Body of pancreas (tissue), 4 donors: ENCODE measurements at regions not wholly inside any gene's neighbourhood (a gene's known extent, or its start where the extent isn't known, plus 50 kb on each side); places are given as distances from the start of the nearest gene placed in this dataset.

Experiments
- ATAC-seq: fragments of 150-250 bp; one replicate; pipeline ENCODE4 v1.9.1; 2016
- DNase-seq, 4 donors: peaks; one replicate each; pipeline ENCODE4 v3.0.0-alpha.2; 2019
- H3K27ac ChIP-seq, 4 donors: fragments of 200-600 bp; sonication (generic); 1 replicate in 3 of 4; 2 replicates in 1 of 4; pipeline versions ENCODE4 v1.5.1 to v1.6.1; 2016 to 2019; ENCODE audit warnings: mild to moderate bottlenecking in 1 of 4, mixed read lengths in 1 of 4, moderate library complexity in 1 of 4
- H3K27me3 ChIP-seq, 2 donors: fragments of 200-600 bp; sonication (generic); one replicate each; pipeline ENCODE4 v1.6.0; 2016; ENCODE audit warnings: mild to moderate bottlenecking in 1 of 2
- H3K36me3 ChIP-seq, 2 donors: fragments of 200-600 bp; sonication (generic); replicated peaks in 1 of 2; 2 replicates each; pipeline ENCODE4 v1.5.1; 2016; ENCODE audit warnings: low read depth in 2 of 2; ENCODE audit not compliant: insufficient read depth in 1 of 2
- H3K4me1 ChIP-seq: fragments of 200-600 bp; sonication (generic); one replicate; pipeline ENCODE4 v1.6.0; 2016
- H3K4me3 ChIP-seq, 2 donors: fragments of 200-600 bp; sonication (generic); 1 replicate in 1 of 2; 2 replicates in 1 of 2; pipeline ENCODE4 v1.5.1; 2016 to 2019
- H3K9me3 ChIP-seq, 3 donors: fragments of 200-600 bp; sonication (generic); 1 replicate in 2 of 3; 2 replicates in 1 of 3; pipeline ENCODE4 v1.5.1; 2016
- POLR2A ChIP-seq, 3 donors: fragments of 450-650 bp; IDR thresholded peaks; one replicate each; pipeline ENCODE4 v1.6.1; 2016; ENCODE audit warnings: antibody characterized with exemption in 3 of 3, mild to moderate bottlenecking in 2 of 3
- WGBS, 2 donors: methylation state at CpG; one replicate each; pipeline ENCODE4 v1.1.5; 2017; 5-methylcytosine and 5-hydroxymethylcytosine counted together
- intact Hi-C: fragments of 100-400 bp; cut with DNase I; formaldehyde crosslinking; loops from one replicate; pipeline ENCODE4 v1.15.1; 2023
- TF ChIP-seq, protein P1 (sequence below), 7 experiments: fragments of 450-650 bp in 4 of 7; fragments of 200-600 bp in 3 of 7; sonication (generic) in 3 of 7; IDR thresholded peaks; one replicate each; pipeline ENCODE4 v1.5.1; 2016 to 2019; ENCODE audit warnings: antibody characterized with exemption in 7 of 7

- DNase-seq, result no peak
- no peak overlapping the region for H3K27ac ChIP-seq
- H3K27me3 ChIP-seq, result no peaks in the 10 kb centered on the region
- WGBS, 2 donors, result 43 to 54% methylated on average over 2 of the region's 2 CpGs
- intact Hi-C loops, result no loop called here
- H3K9me3 ChIP-seq, result no peaks in the 10 kb centered on the region
- no peaks in the 10 kb centered on the region for H3K4me1 ChIP-seq
- TF ChIP-seq POLR2A (IDR thresholded peaks at IDR 0.05), result no peak
- TF ChIP-seq, protein P1, sequence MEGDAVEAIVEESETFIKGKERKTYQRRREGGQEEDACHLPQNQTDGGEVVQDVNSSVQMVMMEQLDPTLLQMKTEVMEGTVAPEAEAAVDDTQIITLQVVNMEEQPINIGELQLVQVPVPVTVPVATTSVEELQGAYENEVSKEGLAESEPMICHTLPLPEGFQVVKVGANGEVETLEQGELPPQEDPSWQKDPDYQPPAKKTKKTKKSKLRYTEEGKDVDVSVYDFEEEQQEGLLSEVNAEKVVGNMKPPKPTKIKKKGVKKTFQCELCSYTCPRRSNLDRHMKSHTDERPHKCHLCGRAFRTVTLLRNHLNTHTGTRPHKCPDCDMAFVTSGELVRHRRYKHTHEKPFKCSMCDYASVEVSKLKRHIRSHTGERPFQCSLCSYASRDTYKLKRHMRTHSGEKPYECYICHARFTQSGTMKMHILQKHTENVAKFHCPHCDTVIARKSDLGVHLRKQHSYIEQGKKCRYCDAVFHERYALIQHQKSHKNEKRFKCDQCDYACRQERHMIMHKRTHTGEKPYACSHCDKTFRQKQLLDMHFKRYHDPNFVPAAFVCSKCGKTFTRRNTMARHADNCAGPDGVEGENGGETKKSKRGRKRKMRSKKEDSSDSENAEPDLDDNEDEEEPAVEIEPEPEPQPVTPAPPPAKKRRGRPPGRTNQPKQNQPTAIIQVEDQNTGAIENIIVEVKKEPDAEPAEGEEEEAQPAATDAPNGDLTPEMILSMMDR (IDR thresholded peaks at IDR 0.05), result no peak
- H3K36me3 ChIP-seq, result no peaks in the 10 kb centered on the region
- no peak for ATAC-seq
- H3K4me3 ChIP-seq, result no peak overlapping the region
These were observed 378.3 kb downstream of the PBX1 start for GRCh38 chr1:164937291-164937690.

DNA sequence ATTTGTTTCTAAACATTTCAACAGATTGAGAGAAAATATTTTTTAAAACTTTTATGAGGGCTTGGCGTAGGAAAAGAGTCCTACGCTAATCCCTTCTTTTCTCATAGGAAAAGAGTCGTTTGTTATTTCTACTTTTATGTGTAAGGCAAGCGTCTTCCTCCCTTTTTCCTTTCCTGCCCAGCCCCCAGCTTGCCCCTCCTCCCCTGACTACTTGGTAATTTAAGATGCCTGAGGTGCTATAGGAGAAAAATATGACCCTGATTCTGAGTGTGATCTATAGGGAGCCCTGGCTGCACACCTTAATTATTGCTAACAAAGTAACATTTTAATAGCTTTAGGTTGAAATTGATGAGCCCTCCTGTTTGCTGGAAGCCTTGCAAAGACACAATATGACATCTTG is 373.6 kb downstream of the PBX1 start:
- no peaks in the 10 kb centered on the region for H3K36me3 ChIP-seq
- DNase-seq (no peak), ATAC-seq (no peak)
- H3K4me3 ChIP-seq, result no peak overlapping the region
- H3K27ac ChIP-seq, result no peak overlapping the region
- no peaks in the 10 kb centered on the region for H3K27me3 ChIP-seq
- 50 to 63% methylated on average over 4 of the region's 4 CpGs for WGBS, 2 donors
- no peak for TF ChIP-seq POLR2A (IDR thresholded peaks at IDR 0.05)
- TF ChIP-seq, protein P1 (IDR thresholded peaks at IDR 0.05), result no peak
- intact Hi-C loops, result no loop called here
- no peaks in the 10 kb centered on the region for H3K9me3 ChIP-seq
- H3K4me1 ChIP-seq, result no peaks in the 10 kb centered on the region

GRCh38 chr1:164930833-164931232 is 371.8 kb downstream of the PBX1 start:
- ATAC-seq, result no peak
- H3K9me3 ChIP-seq, result no peaks in the 10 kb centered on the region
- 54 to 55% methylated on average over 1 of the region's 1 CpG for WGBS, 2 donors
- H3K27me3 ChIP-seq, result no peaks in the 10 kb centered on the region
- TF ChIP-seq POLR2A (IDR thresholded peaks at IDR 0.05), result no peak
- TF ChIP-seq, protein P1 (IDR thresholded peaks at IDR 0.05), result no peak
- intact Hi-C loops, result no loop called here
- no peaks in the 10 kb centered on the region for H3K4me1 ChIP-seq
- no peak overlapping the region for H3K4me3 ChIP-seq
- H3K36me3 ChIP-seq, result no peaks in the 10 kb centered on the region
- H3K27ac ChIP-seq, result no peak overlapping the region
- no peak for DNase-seq

DNA sequence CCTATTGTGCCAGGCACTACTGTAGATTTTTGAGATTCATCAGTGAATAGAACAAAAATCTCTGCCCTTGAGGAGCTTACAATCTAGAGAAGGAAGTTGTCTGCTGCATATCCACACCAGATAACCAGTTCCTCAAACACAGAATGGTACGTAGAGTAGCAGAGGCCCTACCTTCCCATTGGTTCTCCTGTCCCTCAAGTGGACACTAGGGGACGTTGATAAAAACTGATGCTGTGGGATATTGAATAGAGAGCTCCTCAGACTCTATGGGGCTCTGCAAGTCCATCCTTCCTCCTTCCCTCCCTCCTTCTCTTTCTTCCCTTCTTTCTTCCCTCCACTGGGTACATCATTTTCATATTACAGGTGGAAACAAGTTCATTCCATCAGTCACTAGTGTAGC is 371.3 kb downstream of the PBX1 start:
- H3K4me1 ChIP-seq, result no peaks in the 10 kb centered on the region
- no peaks in the 10 kb centered on the region for H3K9me3 ChIP-seq
- no peak for TF ChIP-seq POLR2A (IDR thresholded peaks at IDR 0.05)
- TF ChIP-seq, protein P1 (IDR thresholded peaks at IDR 0.05), result no peak
- intact Hi-C loops, result no loop called here
- H3K4me3 ChIP-seq, result no peak overlapping the region
- DNase-seq (no peak), ATAC-seq (no peak)
- no peaks in the 10 kb centered on the region for H3K27me3 ChIP-seq
- 47 to 84% methylated on average over 2 of the region's 2 CpGs for WGBS, 2 donors
- H3K36me3 ChIP-seq, result no peaks in the 10 kb centered on the region
- H3K27ac ChIP-seq, result no peak overlapping the region

GRCh38 chr1:164928232-164928812 is 369.3 kb downstream of the PBX1 start:
- no peak for DNase-seq
- peak; percentile 35 for ATAC-seq
- Histone ChIP-seq H3K4me1 (no peaks in the 10 kb centered on the region), H3K27ac (peak overlapping the region in 1 of 4 donors; percentile 4), H3K36me3 (no peaks in the 10 kb centered on the region), H3K9me3 (no peaks in the 10 kb centered on the region), H3K27me3 (no peaks in the 10 kb centered on the region), H3K4me3 (no peak overlapping the region)
- intact Hi-C loops, result no loop called here
- TF ChIP-seq POLR2A (IDR thresholded peaks at IDR 0.05), result no peak
- TF ChIP-seq, protein P1 (IDR thresholded peaks at IDR 0.05), result no peak
- 52 to 64% methylated on average over 6 of the region's 6 CpGs for WGBS, 2 donors
